AG20443 (cell line): ENCODE measurements at regions not wholly inside any gene's neighbourhood (a gene's known extent, or its start where the extent isn't known, plus 50 kb on each side); places are given as distances from the start of the nearest gene placed in this dataset.
"Not testable (repeated sequence)": the region's sequence is repeated elsewhere in the genome, so short reads cannot be mapped to it uniquely, and the experiment has no call there.

ENCODE experiments used
- DNase-seq: peaks from one replicate; pipeline ENCODE4 v3.0.0; 2012; ENCODE audit warnings: low spot score, mixed read lengths

DNA sequence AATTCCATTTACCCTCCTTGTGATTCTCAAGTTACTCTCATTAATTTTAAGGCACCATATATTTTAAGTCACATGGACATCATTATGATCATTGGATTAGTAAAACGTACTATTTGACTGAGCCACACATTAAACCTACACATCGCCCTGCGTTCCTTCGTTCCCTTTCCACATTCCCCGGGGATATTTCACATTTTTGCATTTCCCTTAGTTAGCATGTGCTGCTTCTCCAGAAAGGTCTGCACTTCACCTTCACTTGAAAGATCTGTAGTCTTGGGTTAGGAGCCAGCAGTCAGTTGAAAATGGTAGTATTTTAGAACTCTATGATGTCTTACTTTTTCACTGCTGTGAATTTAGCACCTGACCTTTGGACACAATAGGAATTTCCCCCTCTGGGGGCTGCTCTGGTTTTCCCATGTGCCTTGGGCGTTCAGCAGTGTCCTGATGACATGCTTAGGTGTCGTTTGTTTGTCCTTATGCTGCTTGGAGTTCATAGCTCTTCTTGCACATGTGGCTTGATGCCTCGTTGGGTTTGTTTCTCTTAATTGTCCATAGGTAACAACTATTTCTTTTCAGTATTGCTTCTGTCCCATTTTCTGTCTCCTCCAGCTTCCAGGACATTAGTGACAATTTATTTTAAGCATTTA is 56.9 kb upstream of the NBPF20 start:
- DNase-seq: not testable (repeated sequence)

DNA sequence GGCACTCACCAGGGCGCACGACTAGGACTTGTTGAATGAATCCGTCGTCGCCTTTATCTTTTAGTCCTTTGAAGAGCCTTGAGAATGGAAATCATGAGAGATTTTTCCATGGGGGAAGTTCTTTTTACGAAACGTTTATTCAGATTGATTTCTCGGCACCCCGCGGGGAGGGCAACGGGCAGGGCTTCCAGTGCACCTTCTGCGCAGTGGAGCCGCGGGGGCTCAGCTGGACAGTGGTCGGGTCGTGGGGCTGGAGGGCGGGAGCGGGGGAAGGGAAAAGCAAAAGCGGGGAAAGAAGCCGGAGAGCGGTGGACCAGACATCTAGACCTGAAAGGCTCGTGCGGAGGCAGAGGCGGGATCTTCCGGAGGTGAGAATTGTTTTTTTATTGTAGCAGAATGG is 50.6 kb upstream of the NBPF20 start:
- DNase-seq: not testable (repeated sequence)

DNA sequence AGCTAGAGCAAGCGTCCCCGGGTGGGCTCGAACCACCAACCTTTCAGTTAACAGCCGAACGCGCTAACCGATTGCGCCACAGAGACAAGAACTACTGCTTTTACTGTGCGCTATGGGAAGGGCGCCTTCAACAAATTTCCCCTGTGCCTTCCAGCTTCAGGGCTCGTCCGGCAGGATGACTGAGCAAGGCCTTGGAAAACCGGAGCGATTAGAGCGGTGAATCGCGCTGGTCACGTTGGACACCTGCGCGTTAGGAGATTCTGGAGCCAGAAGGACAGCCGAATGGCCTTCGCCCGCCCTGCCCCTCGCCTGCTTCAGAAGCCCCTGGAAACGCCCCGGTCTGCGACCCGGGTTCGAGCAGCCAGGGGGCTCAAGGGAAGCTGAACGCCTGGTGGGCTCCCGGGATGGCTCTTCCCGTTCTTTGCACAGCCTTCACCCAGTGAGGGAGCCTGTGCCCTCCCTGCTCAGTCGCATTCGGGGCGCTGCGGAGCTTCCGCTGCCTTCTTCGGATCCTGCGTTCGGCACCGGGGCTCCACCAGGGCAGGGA is 50.0 kb upstream of the NBPF20 start:
- DNase-seq: not testable (repeated sequence)
